ENCODE measurements at regions not wholly inside any gene's neighbourhood (a gene's known extent, or its start where the extent isn't known, plus 50 kb on each side); places are given as distances from the start of the nearest gene placed in this dataset.
"Not testable (repeated sequence)": the region's sequence is repeated elsewhere in the genome, so short reads cannot be mapped to it uniquely, and the experiment has no call there.

- no peak overlapping the region for H3K27ac ChIP-seq
- DNase-seq = no peak
- intact Hi-C loops (cut with DNase I) = no loop called here
- H3K27me3 ChIP-seq = no peaks in the 10 kb centered on the region
- H3K4me3 ChIP-seq = no peak overlapping the region
- H3K4me1 ChIP-seq = no peaks in the 10 kb centered on the region
- no peak for TF ChIP-seq CTCF (IDR thresholded peaks at IDR 0.05)
- no peak for ATAC-seq
- no peaks in the 10 kb centered on the region for H3K9me3 ChIP-seq
- no peaks in the 10 kb centered on the region for H3K36me3 ChIP-seq
Measured at GRCh38 chr9:94490465-94490864, 64.4 kb upstream of the PCAT7 start.

- H3K27me3 ChIP-seq; H3K27ac ChIP-seq; H3K36me3 ChIP-seq; H3K4me1 ChIP-seq; ATAC-seq; DNase-seq; intact Hi-C loops (cut with DNase I); H3K9me3 ChIP-seq; H3K4me3 ChIP-seq: not testable (repeated sequence)
Measured at GRCh38 chr9:94492125-94492524, 62.8 kb upstream of the PCAT7 start.

GRCh38 chr9:94498801-94499453 lies 56.0 kb upstream of the PCAT7 start:
- Histone ChIP-seq H3K9me3 (no peaks in the 10 kb centered on the region), H3K27me3 (no peaks in the 10 kb centered on the region), H3K36me3 (no peaks in the 10 kb centered on the region), H3K4me3 (no peak overlapping the region), H3K4me1 (no peaks in the 10 kb centered on the region), H3K27ac (no peak overlapping the region)
- intact Hi-C loops (cut with DNase I) = no loop called here
- TF ChIP-seq CTCF (IDR thresholded peaks at IDR 0.05) = no peak
- ATAC-seq (no peak), DNase-seq (no peak)

- TF ChIP-seq CTCF (IDR thresholded peaks at IDR 0.05) = no peak
- H3K27me3 ChIP-seq = no peaks in the 10 kb centered on the region
- no peak overlapping the region for H3K4me3 ChIP-seq
- H3K27ac ChIP-seq = no peak overlapping the region
- intact Hi-C loops (cut with DNase I) = no loop called here
- no peaks in the 10 kb centered on the region for H3K36me3 ChIP-seq
- no peaks in the 10 kb centered on the region for H3K9me3 ChIP-seq
- DNase-seq (no peak), ATAC-seq (no peak)
- H3K4me1 ChIP-seq = no peaks in the 10 kb centered on the region
Measured at GRCh38 chr9:94504358-94504757, 50.5 kb upstream of the PCAT7 start.

All from upper lobe of right lung (tissue), 1 donor.